Fibroblast of the aortic adventitia (primary cell): ENCODE measurements at regions not wholly inside any gene's neighbourhood (a gene's known extent, or its start where the extent isn't known, plus 50 kb on each side); places are given as distances from the start of the nearest gene placed in this dataset.

Experiments
- DNase-seq: peaks from one replicate; pipeline ENCODE4 v3.0.0-alpha.2; 2010; ENCODE audit warnings: low read depth
- H3K4me3 ChIP-seq: 2 replicates; pipeline ENCODE4 v1.5.1; 2011; ENCODE audit warnings: low read depth, mild to moderate bottlenecking, control low read depth, low read length, moderate library complexity
- CTCF ChIP-seq: IDR thresholded peaks from 2 replicates; pipeline ENCODE4 v1.5.1; 2011; ENCODE audit warnings: mild to moderate bottlenecking, low read length, control low read depth, inconsistent platforms; ENCODE audit not compliant: insufficient read depth

GRCh38 chr2:196442211-196442610 lies 197.3 kb upstream of the CCDC150 start:
- peak; percentile 27 for DNase-seq
- no peak overlapping the region for H3K4me3 ChIP-seq
- TF ChIP-seq CTCF: no peak

GRCh38 chr2:196444442-196444841 lies 195.1 kb upstream of the CCDC150 start:
- no peak for DNase-seq
- H3K4me3 ChIP-seq: no peak overlapping the region
- no peak for TF ChIP-seq CTCF

GRCh38 chr2:196445991-196446390 lies 193.5 kb upstream of the CCDC150 start:
- H3K4me3 ChIP-seq: no peak overlapping the region
- TF ChIP-seq CTCF: no peak
- no peak for DNase-seq

- H3K4me3 ChIP-seq: no peak overlapping the region
- no peak for TF ChIP-seq CTCF
- DNase-seq: no peak
Measured at GRCh38 chr2:196448407-196449079, 191.0 kb upstream of the CCDC150 start.

- TF ChIP-seq CTCF: no peak
- DNase-seq: no peak
- H3K4me3 ChIP-seq: no peak overlapping the region
Measured at GRCh38 chr2:196449083-196449482, 190.4 kb upstream of the CCDC150 start.

- no peak for TF ChIP-seq CTCF
Measured at GRCh38 chr2:196452758-196453157, 186.8 kb upstream of the CCDC150 start.

GRCh38 chr2:196453613-196454047 lies 185.9 kb upstream of the CCDC150 start:
- H3K4me3 ChIP-seq: no peak overlapping the region
- peak; percentile 87 for DNase-seq
- peak; percentile 76 for TF ChIP-seq CTCF

More at GRCh38 chr2:196452758-196453157, 186.8 kb upstream of the CCDC150 start:
- DNase-seq: no peak
- no peak overlapping the region for H3K4me3 ChIP-seq
